NCI-H2196 (cell line): ENCODE measurements at regions not wholly inside any gene's neighbourhood (a gene's known extent, or its start where the extent isn't known, plus 50 kb on each side); places are given as distances from the start of the nearest gene placed in this dataset.
"Not testable (repeated sequence)": the region's sequence is repeated elsewhere in the genome, so short reads cannot be mapped to it uniquely, and the experiment has no call there.

Source experiments
- DNase-seq: peaks from one replicate; lab custom pipeline; 2025; ENCODE audit not compliant: unreplicated experiment; lab: John Stamatoyannopoulos, UW

DNA sequence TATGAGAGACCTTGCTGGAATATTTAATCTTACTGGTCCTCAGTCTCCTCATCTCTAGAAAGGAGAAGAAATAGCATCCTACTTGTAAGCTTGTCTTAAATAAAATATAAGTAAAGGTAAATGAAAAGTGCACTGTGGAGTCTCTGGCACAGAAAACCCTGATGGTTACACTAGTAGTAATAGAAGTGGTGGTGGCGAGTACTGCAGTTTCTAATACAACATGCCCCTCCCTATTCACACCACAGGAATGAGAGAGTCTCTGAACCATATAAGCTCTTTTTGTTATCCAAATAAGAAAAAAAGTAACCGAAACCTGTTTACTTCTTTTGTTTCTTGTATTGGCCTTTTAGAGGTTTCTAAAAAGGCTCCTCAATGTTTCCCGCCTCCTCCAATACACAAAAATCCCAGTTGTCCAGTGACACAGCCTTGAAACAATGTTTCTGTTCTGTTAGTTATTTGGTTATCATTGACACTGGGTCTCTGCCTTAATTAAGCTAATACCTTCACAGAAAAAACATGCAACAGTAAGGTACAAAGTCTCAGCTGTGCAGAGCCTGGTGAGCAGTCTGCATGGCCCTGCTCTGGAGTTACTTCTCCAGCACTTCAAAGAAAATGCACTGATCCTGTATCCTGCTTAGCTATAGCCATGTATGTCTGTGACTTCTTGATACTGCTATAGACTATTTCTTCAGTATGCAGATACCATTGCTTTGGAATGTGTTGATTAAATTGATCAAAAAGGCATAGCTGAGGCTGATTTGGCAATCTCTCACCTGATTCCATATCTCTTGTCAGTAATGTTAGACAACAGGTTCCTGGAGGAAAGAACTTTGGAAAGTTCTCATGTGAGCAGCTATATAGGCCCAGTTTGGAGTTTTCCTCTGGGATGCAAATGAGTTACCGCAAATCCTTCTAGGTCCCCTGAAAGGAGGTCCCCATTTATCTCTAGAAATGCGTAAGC, 315.6 kb upstream of the IL12A start:
- DNase-seq, result no peak

DNA sequence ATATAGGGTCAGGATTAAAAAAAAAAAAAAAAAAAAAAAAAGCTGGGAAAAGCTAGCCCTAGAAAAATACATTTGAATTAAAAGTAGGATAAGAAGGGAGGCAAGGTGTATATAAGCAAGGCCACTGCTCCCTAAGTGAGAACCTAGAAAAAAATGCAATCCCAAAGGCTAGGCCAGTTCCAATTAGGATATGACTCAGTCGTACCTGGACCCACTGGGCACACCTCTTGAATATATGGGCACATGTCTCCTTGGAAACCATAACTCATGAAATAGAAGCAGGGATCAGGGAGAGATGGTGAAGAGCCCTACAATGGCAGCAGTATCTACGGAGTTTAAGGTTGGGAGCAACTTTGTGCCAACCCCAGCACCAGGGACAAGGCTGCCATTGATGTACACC, 314.1 kb upstream of the IL12A start:
- no peak for DNase-seq

DNA sequence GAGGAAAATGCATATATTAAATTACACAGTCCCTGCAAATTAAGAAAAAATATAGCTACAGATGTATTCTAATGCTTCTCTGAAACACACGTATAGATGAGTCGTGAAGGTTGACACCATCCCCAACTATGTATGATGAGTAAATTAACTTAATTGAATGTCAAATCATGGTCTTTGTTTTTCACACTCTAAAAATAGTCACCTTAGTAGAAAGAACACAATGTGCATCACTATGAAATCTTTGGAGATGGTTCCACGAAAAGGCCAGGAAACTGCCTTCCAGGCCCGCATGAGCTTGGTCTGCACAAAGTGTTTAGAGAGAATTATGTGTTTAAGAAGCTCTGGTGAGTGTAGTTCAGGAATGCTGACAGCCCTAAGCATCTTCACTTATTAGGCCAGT, 313.4 kb upstream of the IL12A start:
- DNase-seq, result no peak

DNA sequence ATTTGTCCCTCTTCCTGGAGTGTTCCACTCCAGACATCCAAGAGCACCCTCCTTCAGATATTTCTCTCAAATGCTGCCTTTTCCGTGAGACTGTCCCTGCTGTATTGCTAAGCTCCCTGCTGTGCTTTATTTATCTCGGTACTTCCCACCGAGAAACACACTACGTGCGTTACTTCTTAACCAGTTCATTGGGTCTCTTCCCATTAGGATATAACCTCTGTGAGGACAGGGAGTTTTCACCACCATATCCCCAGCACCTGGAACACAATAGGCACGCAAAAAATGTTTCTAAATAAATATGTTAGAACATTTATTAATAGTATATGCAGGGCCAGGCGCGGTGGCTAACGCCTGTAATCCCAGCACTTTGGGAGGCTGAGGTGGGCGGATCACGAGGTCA, 308.7 kb upstream of the IL12A start:
- DNase-seq, result no peak

DNA sequence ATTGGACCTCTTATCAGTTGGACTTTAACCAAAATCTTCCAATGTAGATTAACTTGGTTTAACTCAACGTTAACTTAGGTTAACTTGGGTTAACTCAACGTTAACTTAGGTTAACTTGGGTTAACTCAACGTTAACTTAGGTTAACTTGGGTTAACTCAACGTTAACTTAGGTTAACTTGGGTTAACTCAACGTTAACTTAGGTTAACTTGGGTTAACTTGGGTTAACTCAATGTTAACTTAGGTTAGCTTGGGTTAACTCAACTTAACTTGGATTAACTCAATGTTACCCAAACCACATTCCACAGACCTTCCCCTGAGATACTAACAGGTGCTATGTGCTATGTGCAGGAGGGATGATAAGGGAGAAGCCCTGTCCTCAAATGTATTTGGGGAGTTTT, 306.9 kb upstream of the IL12A start:
- not testable (repeated sequence) for DNase-seq

DNA sequence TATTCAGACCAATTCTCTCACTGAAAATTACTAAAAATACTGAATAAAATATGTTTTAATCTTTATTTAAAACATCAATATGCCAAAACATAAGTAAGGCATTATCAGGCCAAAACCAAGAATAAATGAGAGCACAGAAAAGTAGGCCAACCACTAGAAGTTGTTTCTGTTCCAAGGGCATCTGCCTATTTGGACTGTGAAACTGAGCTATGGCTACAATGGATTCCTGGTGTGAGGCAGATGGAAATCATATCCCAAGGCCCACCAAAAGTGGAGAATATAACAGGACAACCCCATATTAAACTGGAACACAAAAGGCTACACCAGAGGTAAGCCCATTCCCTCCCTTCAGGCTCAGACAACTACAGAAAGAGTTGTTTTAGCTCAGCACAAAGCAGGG, 302.8 kb upstream of the IL12A start:
- DNase-seq, result no peak

DNA sequence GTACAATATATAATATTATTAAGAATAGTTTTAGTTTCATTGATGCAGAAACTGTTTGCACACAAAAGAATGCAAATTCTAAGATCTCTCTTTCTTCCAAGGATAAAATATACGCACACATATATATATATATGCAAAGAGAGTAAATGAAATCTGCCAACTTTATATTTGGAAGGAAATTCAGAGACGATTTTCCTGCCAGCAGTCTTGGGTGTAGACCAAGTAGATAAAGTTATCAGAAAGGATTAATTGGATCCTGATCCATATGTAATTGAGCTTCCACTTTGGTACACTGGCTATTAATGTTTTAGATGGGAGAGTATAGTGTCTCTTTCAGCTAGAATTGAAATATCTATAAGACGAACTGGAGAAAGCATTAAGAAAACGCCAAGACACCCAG, 295.4 kb upstream of the IL12A start:
- DNase-seq, result no peak

DNA sequence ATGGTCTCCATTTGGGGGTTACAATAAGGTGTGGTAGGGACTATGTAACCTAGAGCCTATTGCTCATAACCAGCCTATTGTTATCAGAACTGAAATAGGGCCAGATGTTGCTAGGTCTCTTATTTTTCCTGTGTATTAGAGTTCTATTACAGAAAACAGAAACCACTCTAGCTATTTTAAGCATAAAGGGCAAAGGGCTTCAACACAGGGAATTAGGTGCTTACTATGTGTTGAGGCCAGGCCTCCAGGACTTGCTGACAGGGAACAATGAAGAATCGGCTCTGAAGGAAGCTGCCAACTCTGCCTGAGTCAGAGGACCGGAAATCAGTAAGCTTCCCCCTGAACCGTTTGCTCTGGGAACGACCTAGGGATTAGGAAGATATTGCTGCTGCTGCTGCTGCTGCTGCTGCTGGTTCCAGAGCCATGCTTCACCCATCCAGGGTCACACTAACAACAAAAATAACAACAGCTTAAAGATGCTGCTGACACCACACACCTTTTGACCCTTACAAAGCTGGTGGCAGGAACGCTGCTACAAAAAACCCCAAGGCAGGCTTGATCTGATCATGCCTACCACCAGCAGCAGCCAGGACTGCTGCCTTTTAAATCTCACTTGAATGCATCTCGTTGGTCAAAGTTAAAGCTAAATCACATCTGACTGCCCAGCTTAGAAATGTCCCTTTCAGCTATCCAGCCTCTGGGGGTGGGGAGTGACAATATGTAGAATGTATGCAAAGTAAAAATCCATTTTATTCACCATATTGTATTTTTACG, 276.9 kb upstream of the IL12A start:
- DNase-seq, result no peak

DNA sequence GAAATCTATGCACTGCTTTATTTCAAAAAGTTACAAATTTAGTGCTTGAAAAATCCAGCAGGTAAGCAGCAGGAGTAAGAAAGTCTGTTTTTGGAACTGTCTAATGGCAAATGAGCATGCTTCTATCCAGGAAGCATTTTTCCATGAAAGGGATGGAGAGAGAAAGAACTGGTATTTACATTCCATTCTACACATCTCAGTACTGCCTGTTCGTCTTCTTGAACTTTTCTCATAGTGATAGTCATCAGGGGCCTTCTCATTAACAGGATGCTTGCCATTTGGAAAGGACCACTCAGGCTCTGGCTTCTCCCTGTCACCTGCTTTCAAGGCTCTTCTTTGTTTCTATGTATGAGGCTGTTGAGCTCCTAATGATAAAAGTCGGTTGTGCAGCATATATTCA, 267.3 kb upstream of the IL12A start:
- DNase-seq, result no peak

DNA sequence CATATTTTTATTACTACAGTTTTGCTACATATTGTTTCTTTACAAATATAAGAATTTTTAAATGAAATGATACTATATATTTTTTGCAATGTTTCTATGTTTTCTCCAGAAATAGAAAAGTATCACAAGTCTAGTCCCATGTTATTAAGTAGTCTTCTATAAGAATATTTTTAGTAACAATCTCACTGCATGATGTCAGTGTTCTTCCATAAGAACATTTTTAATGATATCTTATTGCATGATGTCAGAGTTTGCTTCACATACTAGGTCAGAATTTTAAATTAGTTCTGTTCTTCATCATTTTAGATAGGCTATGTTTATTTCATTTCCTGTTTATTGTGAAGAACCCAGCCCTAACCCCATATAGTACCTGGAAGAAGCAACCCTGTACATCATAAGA, 265.3 kb upstream of the IL12A start:
- DNase-seq, result no peak

DNA sequence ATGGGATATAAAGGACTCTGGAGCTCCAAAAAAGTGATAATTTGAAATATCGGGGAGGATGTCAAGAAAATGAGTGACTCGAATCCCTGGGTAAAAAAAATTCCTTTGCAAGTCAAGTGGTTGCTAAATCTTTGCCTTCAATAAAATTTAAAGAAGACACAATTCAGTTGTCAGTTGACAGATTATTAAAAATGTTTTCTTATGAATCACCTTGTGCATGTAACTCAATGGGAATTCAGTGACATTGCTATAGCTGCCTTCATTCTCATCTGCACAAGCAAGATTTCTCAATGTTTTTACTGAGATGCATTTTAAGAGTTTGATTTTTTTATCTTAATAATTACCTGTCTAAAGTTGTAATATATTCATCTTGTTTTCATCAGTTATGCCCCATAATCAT, 264.0 kb upstream of the IL12A start:
- DNase-seq, result no peak

DNA sequence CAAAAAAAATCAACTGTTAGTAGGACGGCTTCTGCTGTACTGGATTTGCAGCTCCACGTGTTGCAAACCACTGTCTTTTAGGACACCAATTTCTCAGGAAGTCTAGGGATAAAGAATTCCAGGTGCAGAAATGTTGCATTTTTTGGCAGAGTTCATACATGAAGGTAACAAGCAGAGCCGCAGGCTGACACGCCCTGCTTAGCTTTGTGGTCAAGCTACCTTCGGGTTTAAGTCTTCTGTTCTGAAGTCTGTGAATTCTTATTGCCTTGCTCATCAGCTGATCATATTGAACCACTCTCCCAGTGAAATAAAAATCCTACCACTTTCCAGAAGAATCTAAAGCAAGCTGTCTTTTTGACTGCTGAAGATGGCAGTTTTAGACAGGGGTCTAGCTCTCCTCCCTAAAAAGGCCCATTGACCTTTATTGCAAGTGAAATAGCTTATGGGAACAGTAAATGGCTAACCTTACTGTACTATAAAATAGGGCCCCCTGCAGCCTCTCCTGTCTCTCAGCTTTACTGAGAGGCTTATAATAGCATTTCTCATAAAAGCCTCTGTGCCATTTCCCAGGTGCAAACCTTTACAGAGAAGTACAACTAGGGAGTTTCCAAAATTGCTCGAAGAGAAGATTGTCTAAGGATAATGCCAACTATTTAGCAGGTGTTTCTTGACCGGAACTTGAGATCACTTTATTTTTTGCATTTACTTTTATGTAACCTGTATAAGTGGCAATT, 262.2 kb upstream of the IL12A start:
- DNase-seq, result no peak

DNA sequence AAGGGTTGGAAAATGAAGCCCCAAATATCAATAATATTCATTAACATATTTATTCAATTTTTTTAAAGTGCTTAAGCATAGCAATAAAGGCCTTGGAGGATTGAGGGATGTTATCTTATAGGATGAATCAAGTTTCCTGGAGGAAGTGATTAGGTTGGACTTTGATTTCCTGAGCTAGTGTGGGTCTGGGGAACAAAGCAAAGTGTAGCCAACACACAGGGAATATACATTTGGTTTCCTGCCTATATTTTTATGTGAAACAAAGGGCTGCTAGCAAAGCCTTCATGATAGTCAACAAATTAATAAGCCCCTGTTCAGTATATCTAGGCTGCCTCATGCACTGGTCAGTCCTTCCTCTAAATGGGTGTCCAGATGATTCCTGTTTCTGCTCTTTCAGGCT, 261.1 kb upstream of the IL12A start:
- DNase-seq, result no peak

DNA sequence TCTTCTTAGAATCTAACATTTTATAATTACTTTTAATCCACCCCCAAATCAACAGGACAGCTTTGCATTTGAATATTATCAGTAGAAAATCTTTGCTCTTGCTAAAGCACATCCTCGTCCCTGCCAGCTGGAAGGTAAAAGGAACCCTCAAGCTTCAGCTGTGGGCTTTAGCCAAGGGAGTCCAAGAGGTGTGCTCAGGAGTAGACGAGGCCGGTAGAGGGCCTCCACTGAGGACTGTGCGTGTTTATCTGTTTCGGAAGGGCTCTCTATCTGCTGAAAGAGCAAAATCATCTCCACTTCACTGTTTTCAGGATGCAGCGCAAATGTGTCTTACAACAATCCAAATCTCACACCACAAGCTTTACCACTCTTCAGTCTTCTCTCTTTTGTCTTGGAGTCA, 257.4 kb upstream of the IL12A start:
- DNase-seq, result no peak

DNA sequence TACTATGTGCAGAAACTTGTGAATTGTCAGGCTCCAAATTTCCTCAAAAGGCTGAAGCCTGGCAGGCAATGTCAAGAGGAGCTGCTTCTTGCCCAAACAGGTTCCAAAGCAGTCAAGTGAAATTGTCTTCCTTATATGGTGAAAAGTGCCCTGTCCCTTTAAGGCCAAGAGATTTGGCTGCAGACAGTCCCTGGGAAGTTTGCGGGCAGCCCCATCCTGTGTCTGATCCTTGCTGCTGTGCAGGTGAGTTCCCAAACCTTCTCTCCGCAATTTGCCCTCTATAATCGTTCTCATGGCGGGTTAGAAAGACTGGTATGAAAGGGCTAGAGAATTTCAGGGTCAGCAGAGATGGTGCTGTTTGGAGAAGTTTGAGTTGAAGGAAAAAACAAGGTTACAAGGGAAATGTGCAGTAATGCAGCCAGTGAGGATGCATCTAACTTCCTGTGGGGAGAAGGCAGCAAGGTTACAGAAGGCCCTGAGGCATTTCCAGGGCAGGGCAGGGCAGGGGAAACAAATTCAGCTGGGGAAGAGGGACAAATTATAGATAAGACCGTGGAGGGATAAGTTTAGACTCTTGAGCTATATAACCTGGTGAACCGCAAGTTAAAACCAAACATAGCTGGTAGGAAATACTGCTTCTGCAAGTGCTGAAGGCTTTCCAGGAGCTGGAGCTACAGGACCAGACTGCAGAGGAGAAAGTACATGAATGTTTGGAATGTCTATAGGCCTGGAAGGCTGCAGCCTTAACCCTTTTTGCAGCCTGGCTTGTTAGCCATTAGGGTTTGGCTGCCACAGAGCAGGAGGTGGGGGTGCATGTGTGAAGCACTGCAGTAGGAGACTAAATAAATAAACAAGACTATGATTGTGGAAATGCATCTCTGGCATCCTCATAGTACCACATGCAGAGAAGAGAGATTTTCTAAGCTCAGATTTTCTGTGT, 256.2 kb upstream of the IL12A start:
- DNase-seq, result no peak

DNA sequence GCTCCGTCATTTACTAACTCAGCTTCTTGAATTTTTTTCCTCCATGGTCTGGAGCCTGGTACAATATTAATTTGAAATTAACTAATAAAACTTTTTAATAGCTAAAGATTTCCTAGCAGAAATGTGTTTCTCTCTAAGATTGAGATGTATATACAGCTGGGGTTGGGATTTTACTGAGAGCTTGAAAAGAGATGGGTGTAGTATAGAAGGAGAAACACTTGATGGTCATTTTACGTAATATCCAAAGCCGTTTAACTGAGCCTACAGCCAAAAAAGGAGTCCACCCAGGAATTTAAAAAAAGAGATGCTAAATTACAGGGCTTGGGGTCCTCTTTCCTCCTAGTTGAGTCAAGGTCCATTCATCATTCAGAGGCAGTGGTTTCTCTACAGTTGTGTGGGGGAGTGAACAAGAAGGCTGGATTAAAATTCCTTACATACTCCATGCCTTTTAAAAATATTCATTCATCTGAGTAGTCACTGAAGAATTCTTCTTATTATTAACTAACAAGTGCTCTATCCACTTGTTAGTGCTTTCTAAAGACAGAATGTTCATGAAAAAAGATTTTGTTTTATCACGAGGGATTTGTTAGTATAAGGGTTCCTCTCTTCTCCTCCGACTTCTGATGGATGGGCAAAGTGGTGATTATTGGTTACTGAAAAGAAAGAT, 255.3 kb upstream of the IL12A start:
- DNase-seq, result no peak

DNA sequence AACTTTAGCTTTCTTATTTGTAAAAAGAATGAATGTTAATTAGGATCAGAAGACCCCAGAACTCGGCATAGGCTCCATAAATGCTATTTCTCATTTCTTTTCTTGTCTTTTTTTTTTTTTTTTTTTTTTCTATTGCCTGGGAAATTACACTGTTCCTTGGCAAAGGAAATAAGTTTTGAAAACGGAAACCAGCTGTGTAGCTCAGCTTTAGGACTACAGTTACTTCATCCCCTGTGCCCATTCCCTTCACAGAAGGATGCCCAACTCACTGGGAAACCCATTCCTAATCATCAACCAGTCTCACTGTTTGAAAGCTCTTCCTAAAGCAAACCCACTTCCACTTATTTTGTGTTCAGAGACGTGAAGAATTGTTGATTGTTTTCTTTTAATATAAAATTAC, 254.0 kb upstream of the IL12A start:
- DNase-seq, result no peak

DNA sequence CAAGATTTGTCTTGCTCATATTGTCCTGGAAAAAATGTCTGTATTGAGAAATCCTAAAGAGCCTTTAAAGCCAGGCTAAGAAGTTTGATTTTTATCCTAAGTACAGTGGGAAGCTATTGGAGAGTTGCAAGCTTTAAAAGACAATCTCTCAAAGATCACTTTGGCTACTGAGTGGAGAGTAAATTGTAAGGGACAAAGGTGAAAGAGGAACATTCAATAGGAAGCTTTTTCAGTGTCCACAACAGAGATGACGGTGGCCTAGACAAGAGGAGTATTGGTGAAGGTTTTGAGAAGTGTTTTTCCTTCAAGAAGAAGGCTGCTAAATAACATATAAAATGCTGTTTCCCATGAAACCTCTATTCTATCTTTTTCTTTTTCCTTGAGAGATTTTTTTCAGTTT, 249.5 kb upstream of the IL12A start:
- no peak for DNase-seq

DNA sequence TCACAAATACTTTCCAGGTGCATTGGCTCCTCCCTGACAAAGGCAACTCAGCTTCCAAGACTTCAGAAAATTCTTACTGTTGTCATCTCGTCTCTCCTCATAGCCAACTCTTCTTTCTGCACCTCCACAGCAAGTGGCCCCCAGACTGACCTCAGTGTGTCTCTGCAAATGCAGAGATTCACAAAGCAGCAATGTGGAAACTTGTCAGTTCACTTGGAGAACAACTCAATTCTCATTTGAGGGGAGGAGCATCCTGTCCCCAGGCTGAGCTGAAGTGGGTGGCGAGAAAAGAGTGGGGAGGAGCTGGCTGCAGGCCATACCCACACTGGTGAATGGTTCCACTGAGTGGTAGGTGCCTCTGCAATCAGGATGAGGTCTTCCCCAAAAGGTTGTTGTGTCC, 248.7 kb upstream of the IL12A start:
- no peak for DNase-seq

DNA sequence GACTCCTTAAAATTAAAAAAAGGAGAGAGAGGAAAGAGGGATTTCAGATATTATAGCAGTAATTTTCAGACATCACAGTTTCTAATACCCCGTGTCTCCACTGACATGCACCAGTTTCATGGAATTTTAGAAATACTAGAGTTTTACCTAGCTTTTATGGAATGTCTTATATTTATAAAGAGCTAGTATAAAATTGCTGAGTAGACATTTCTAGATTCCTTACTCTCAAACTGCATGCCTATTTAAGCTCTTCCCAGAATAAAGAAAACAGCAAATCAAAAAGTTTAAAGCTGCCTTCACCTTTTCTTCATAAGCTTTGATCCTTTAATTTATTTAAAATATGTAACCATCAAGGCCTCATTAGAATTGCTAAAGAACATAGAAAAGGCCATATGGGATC, 247.4 kb upstream of the IL12A start:
- DNase-seq, result no peak
